SH-SY5Y (cell line): ENCODE measurements at regions not wholly inside any gene's neighbourhood (a gene's known extent, or its start where the extent isn't known, plus 50 kb on each side); places are given as distances from the start of the nearest gene placed in this dataset.

ENCODE experiments used
- GATA2 ChIP-seq: IDR thresholded peaks from 2 replicates; pipeline ENCODE4 v1.6.1; 2011; ENCODE audit warnings: mild to moderate bottlenecking, low read depth, low read length
- GATA3 ChIP-seq: IDR thresholded peaks from 2 replicates; pipeline ENCODE4 v1.6.1; 2011; ENCODE audit warnings: low read depth, mild to moderate bottlenecking, low read length, moderate library complexity

DNA sequence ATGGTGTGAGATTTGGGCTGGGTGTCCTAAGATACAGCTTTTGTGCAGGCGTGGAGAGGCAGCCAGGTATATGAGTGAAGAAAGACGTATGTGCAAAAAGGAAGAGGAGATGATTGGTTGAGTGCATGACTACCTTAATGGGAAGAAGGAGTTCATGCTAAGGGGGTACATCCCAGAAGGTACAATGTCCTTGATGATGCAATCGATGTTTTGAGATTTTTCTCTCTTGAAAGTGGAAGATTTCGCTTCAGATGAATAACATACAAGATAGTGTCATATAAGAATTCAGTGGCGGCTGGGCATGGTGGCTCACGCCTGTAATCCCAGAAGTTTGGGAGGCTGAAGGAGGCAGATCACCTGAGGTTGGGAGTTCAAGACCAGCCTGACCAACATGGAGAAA is 357.1 kb downstream of the KLF12 start:
- TF ChIP-seq GATA2 (no peak), GATA3 (no peak)
